Transverse colon (tissue), 3 donors: ENCODE measurements at regions not wholly inside any gene's neighbourhood (a gene's known extent, or its start where the extent isn't known, plus 50 kb on each side); places are given as distances from the start of the nearest gene placed in this dataset.

Experiments used
- POLR2A ChIP-seq: fragments of 450-650 bp; IDR thresholded peaks from one replicate; pipeline ENCODE4 v1.6.1; 2016; ENCODE audit warnings: antibody characterized with exemption, mild to moderate bottlenecking, moderate library complexity
- TF ChIP-seq, protein P1 (sequence below), 5 experiments: fragments of 200-600 bp in 3 of 5; fragments of 450-650 bp in 2 of 5; sonication (generic) in 3 of 5; IDR thresholded peaks; 1 replicate in 2 of 5; 2 replicates in 3 of 5; pipeline ENCODE4 v1.5.1; 2016 to 2017; ENCODE audit warnings: antibody characterized with exemption in 5 of 5, inconsistent platforms in 3 of 5, mild to moderate bottlenecking in 2 of 5, moderate library complexity in 1 of 5

DNA sequence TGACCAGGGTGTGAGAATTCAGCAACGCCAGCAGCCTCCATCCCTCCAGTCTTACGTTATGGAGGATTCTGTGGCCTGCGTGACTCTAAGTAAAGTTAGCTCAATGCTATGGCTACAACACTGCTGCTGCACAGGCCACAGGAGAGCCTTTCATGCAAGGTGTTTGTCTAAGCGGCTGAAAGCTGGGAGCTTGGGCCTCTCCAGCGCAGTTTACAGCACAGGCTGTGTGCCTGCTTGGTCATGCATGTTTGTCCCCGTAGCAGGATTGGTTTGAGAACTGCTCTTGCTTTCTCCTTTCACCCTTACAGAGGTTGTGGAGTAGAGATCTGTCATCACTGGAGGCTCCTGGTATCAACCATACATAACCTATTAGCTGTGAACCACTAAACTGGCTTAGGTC, 113.1 kb upstream of the TMCC3 start:
- TF ChIP-seq POLR2A, result no peak
- TF ChIP-seq, protein P1, sequence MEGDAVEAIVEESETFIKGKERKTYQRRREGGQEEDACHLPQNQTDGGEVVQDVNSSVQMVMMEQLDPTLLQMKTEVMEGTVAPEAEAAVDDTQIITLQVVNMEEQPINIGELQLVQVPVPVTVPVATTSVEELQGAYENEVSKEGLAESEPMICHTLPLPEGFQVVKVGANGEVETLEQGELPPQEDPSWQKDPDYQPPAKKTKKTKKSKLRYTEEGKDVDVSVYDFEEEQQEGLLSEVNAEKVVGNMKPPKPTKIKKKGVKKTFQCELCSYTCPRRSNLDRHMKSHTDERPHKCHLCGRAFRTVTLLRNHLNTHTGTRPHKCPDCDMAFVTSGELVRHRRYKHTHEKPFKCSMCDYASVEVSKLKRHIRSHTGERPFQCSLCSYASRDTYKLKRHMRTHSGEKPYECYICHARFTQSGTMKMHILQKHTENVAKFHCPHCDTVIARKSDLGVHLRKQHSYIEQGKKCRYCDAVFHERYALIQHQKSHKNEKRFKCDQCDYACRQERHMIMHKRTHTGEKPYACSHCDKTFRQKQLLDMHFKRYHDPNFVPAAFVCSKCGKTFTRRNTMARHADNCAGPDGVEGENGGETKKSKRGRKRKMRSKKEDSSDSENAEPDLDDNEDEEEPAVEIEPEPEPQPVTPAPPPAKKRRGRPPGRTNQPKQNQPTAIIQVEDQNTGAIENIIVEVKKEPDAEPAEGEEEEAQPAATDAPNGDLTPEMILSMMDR (IDR thresholded peaks at IDR 0.05), result no peak
